Panc1 (cell line): ENCODE measurements at regions not wholly inside any gene's neighbourhood (a gene's known extent, or its start where the extent isn't known, plus 50 kb on each side); places are given as distances from the start of the nearest gene placed in this dataset.

Experiments
- ATAC-seq: fragments of 200-7000 bp; cut with Tn5 transposase; 2 replicates; pipeline ENCODE4 v1.9.1; 2020; ENCODE audit warnings: mild to moderate bottlenecking, moderate library complexity
- BruUV-seq: library from RNA; stranded (reverse); fragments of 400-500 nt; replicated peaks from 2 replicates; lab custom pipeline; 2021; lab: Mats Ljungman, UMichigan
- CTCF ChIA-PET: fragments of 300-600 bp; sonication (Branson Sonifier 250); formaldehyde crosslinking; loops from one replicate; lab custom pipeline; 2022; ENCODE audit warnings: antibody characterized with exemption; lab: Charles Lee
- POLR2A ChIA-PET: fragments of 300-600 bp; sonication (Branson Sonifier 250); formaldehyde crosslinking; loops from one replicate; lab custom pipeline; 2022; ENCODE audit warnings: antibody characterized with exemption; lab: Charles Lee
- DNase-seq: peaks from one replicate; pipeline ENCODE4 v3.0.0-alpha.2; 2010; ENCODE audit warnings: low read depth, low spot score
- H3K27ac ChIP-seq: 2 replicates; pipeline ENCODE4 v1.5.1; 2011; ENCODE audit warnings: mild to moderate bottlenecking, low read length, inconsistent platforms
- H3K27me3 ChIP-seq: fragments of 200-500 bp; sonication (Bioruptor generic); 2 replicates; pipeline ENCODE4 v1.6.0; 2014; ENCODE audit warnings: low read length, inconsistent platforms; ENCODE audit not compliant: control insufficient read depth, insufficient read depth
- H3K36me3 ChIP-seq: fragments of 200-500 bp; sonication (Bioruptor generic); 2 replicates; pipeline ENCODE4 v1.5.1; 2014; ENCODE audit warnings: inconsistent platforms, mild to moderate bottlenecking, low read length, moderate library complexity; ENCODE audit not compliant: control insufficient read depth, insufficient read depth
- H3K4me1 ChIP-seq: 2 replicates; pipeline ENCODE4 v1.5.1; 2011; ENCODE audit warnings: inconsistent platforms, mild to moderate bottlenecking, low read length, moderate library complexity; ENCODE audit not compliant: control insufficient read depth, insufficient read depth
- H3K4me3 ChIP-seq, 2 experiments: 2 replicates each; pipeline ENCODE4 v1.5.1; 2011 to 2012; ENCODE audit warnings: low read depth in 2 of 2, low read length in 2 of 2, mild to moderate bottlenecking in 2 of 2, inconsistent platforms in 1 of 2, moderate library complexity in 1 of 2
- H3K9me3 ChIP-seq: fragments of 200-500 bp; sonication (Bioruptor generic); 2 replicates; pipeline ENCODE4 v1.5.1; 2014; ENCODE audit warnings: low read depth, mild to moderate bottlenecking, inconsistent platforms, low read length, moderate library complexity; ENCODE audit not compliant: control insufficient read depth, insufficient read depth
- POLR2AphosphoS5 ChIP-seq: IDR thresholded peaks from 2 replicates; pipeline ENCODE4 v1.6.1; 2012; ENCODE audit warnings: mild to moderate bottlenecking, low read depth, low read length, moderate library complexity
- SIN3A ChIP-seq: IDR thresholded peaks from 2 replicates; pipeline ENCODE4 v1.6.1; 2012; ENCODE audit warnings: low read depth, mild to moderate bottlenecking, low read length, moderate library complexity, borderline replicate concordance; ENCODE audit not compliant: insufficient read depth
- TCF7L2 ChIP-seq: IDR thresholded peaks from 2 replicates; pipeline ENCODE4 v1.6.1; 2011; ENCODE audit warnings: mild to moderate bottlenecking, low read depth, low read length, inconsistent platforms
- in situ Hi-C: cut with HindIII; loops from 2 replicates; pipeline ENCODE4 v1.10.0; 2016; ENCODE audit warnings: low sequenced_read_pairs, low pct_unique_long_range_greater_than_20kb
- intact Hi-C: fragments of 100-400 bp; cut with micrococcal nuclease; formaldehyde crosslinking; loops from one replicate; pipeline ENCODE4 v1.10.0; 2022; ENCODE audit not compliant: unreplicated experiment
- TF ChIP-seq, protein P1 (sequence below): fragments of 450-650 bp; IDR thresholded peaks from 2 replicates; pipeline ENCODE4 v1.5.1; 2017; ENCODE audit warnings: mild to moderate bottlenecking
- TF ChIP-seq, protein P2 (sequence below), 2 experiments: IDR thresholded peaks; 2 replicates each; pipeline ENCODE4 v1.6.1; 2011 to 2012; ENCODE audit warnings: low read depth in 2 of 2, control low read depth in 1 of 2, low read length in 1 of 2, mild to moderate bottlenecking in 1 of 2, moderate library complexity in 1 of 2; ENCODE audit not compliant: insufficient read depth in 1 of 2

DNA sequence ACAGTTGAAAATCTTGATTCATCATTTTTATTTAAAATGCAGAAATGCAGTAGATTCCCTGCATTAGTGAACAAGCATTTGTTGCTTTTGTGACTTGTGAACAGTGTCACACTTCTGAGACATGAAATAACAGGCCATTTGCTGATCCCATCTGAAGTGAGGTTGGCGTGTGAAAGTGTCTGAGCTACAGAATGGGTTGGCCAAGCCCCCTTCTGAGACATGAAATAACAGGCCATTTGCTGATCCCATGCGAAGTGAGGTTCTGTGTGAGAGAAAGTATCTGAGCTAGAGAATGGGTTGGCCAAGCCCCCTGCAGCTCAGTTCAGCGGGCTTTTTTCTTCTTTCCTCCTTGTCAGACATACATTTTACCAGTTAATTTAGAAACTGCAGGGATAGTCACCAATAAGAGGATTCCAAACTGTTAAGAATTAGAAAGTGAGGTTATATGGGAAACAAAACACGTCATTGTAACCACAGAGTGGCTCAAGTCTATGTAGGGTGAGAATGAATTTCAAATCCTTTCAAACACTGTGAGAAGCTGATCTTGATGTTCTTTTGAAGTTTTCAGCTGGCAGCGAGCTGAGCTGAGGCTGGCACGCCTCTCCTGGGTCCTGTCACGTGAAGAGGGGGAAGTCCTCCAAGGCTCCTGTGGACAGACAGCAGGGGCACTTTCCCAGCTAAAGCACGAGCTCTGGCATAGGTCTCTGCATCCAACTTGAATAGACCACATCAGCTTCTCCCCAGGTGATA is 339.2 kb upstream of the SALL3 start:
- no peaks in the 10 kb centered on the region for H3K9me3 ChIP-seq
- no peaks in the 10 kb centered on the region for H3K36me3 ChIP-seq
- in situ Hi-C loops (no loop called here), intact Hi-C loops (no loop called here)
- ChIA-PET POLR2A (no interaction called here), CTCF (interaction anchor here (1.2 kb wide), 1 partner anchor 1932 kb away, joined by 3 read pairs; no protein-coding TSS in a partner anchor)
- H3K27me3 ChIP-seq: peaks cover 21% of the 10 kb centered on the region
- H3K4me1 ChIP-seq: no peaks in the 10 kb centered on the region
- no peak for TF ChIP-seq SIN3A
- TF ChIP-seq, protein P1, sequence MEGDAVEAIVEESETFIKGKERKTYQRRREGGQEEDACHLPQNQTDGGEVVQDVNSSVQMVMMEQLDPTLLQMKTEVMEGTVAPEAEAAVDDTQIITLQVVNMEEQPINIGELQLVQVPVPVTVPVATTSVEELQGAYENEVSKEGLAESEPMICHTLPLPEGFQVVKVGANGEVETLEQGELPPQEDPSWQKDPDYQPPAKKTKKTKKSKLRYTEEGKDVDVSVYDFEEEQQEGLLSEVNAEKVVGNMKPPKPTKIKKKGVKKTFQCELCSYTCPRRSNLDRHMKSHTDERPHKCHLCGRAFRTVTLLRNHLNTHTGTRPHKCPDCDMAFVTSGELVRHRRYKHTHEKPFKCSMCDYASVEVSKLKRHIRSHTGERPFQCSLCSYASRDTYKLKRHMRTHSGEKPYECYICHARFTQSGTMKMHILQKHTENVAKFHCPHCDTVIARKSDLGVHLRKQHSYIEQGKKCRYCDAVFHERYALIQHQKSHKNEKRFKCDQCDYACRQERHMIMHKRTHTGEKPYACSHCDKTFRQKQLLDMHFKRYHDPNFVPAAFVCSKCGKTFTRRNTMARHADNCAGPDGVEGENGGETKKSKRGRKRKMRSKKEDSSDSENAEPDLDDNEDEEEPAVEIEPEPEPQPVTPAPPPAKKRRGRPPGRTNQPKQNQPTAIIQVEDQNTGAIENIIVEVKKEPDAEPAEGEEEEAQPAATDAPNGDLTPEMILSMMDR: no peak
- no peak for TF ChIP-seq POLR2AphosphoS5
- TF ChIP-seq, protein P2, sequence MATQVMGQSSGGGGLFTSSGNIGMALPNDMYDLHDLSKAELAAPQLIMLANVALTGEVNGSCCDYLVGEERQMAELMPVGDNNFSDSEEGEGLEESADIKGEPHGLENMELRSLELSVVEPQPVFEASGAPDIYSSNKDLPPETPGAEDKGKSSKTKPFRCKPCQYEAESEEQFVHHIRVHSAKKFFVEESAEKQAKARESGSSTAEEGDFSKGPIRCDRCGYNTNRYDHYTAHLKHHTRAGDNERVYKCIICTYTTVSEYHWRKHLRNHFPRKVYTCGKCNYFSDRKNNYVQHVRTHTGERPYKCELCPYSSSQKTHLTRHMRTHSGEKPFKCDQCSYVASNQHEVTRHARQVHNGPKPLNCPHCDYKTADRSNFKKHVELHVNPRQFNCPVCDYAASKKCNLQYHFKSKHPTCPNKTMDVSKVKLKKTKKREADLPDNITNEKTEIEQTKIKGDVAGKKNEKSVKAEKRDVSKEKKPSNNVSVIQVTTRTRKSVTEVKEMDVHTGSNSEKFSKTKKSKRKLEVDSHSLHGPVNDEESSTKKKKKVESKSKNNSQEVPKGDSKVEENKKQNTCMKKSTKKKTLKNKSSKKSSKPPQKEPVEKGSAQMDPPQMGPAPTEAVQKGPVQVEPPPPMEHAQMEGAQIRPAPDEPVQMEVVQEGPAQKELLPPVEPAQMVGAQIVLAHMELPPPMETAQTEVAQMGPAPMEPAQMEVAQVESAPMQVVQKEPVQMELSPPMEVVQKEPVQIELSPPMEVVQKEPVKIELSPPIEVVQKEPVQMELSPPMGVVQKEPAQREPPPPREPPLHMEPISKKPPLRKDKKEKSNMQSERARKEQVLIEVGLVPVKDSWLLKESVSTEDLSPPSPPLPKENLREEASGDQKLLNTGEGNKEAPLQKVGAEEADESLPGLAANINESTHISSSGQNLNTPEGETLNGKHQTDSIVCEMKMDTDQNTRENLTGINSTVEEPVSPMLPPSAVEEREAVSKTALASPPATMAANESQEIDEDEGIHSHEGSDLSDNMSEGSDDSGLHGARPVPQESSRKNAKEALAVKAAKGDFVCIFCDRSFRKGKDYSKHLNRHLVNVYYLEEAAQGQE (IDR thresholded peaks at IDR 0.05; ENCODE audit: insufficient read depth in 1 of 2, low read depth in 2 of 2, low read length in 1 of 2): no peak
- TF ChIP-seq TCF7L2: no peak
- ATAC-seq (no peak), DNase-seq (no peak)
- no peak overlapping the region for H3K4me3 ChIP-seq
- H3K27ac ChIP-seq: no peak overlapping the region
- BruUV-seq: no TSS peak

DNA sequence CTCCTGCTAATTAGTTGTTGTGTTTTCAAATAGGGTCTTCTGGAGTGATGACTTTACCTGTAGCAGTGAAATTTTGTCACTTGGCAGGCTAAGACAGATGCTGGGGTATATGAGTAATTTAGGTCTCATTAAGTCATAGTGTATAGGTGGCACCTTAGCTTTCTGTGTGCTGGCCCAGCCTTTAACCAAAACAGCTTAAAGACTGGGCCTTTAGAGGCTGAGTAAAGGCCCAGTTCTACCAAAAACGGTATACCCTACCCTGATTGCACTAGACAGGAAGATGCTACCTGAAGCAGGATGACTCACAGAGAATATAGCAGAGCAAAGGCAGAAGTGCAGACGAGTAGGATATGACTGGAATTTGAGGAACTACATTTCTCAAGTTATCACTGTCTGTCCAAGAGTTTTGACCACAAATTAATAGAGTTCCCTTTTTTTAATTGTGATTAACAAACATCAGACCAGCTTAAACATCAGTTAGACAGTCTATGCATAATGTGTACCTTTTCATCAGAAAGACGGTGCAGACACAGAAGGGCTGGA is 337.9 kb upstream of the SALL3 start:
- no TSS peak for BruUV-seq
- Histone ChIP-seq H3K36me3 (no peaks in the 10 kb centered on the region), H3K4me1 (no peaks in the 10 kb centered on the region), H3K27me3 (peaks cover 21% of the 10 kb centered on the region), H3K4me3 (no peak overlapping the region), H3K9me3 (no peaks in the 10 kb centered on the region), H3K27ac (no peak overlapping the region)
- intact Hi-C loops: no loop called here
- no peak for DNase-seq
- ATAC-seq: no peak
- ChIA-PET CTCF (no interaction called here), POLR2A (no interaction called here)
- in situ Hi-C loops: no loop called here
- TF ChIP-seq TCF7L2 (no peak), POLR2AphosphoS5 (no peak), SIN3A (no peak)
- TF ChIP-seq, protein P1: no peak
- TF ChIP-seq, protein P2 (IDR thresholded peaks at IDR 0.05; ENCODE audit: insufficient read depth in 1 of 2, low read depth in 2 of 2, low read length in 1 of 2): no peak
